ENCODE measurements at regions not wholly inside any gene's neighbourhood (a gene's known extent, or its start where the extent isn't known, plus 50 kb on each side); places are given as distances from the start of the nearest gene placed in this dataset.

DNA sequence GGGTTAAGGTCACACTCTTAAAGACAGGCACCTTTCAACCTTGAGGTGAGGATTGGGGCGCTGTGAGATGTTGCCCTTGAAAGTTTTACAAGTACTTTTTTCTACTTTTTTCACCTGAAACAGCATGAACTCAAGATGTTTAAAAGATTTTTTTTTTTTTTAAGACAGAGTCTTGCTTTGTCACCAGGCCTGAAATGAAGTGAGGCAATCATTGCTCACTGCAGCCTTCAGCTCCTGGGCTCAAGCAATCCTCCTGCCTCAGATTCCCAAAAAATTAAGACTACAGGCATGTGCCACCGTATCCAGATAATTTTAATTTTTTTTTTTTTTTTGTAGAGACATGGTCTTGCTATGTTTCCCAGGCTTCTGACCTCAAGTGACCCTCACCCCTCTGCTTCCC is 243.9 kb downstream of the DIO2 start:
- TF ChIP-seq CTCF (conservative IDR thresholded peaks at IDR 0.05 in 1 of 2, IDR thresholded peaks at IDR 0.05 in 1 of 2; ENCODE audit: low read depth in 1 of 2, low read length in 2 of 2) (no peak), EZH2 (IDR thresholded peaks at IDR 0.05; ENCODE audit: low read length, missing control alignments) (no peak)

Measured in fibroblast of lung (primary cell).